Tibial artery (tissue), 4 donors: ENCODE measurements at regions not wholly inside any gene's neighbourhood (a gene's known extent, or its start where the extent isn't known, plus 50 kb on each side); places are given as distances from the start of the nearest gene placed in this dataset.

Experiments
- DNase-seq, 2 donors: peaks; one replicate each; pipeline ENCODE4 v3.0.0-alpha.2; 2019
- H3K27ac ChIP-seq, 2 donors: fragments of 200-600 bp; sonication (generic) in 1 of 2; 1 replicate in 1 of 2; 2 replicates in 1 of 2; pipeline ENCODE4 v1.5.1; 2018 to 2019; ENCODE audit warnings: mild to moderate bottlenecking in 1 of 2
- H3K27me3 ChIP-seq, 2 donors: fragments of 200-600 bp; sonication (generic) in 1 of 2; one replicate each; pipeline versions ENCODE4 v1.5.1 to v1.6.0; 2016 to 2019
- H3K36me3 ChIP-seq, 3 donors: fragments of 200-600 bp; sonication (generic) in 2 of 3; one replicate each; pipeline ENCODE4 v1.5.1; 2016 to 2019; ENCODE audit warnings: mild to moderate bottlenecking in 2 of 3
- H3K4me1 ChIP-seq, 4 donors: fragments of 200-600 bp; sonication (generic) in 2 of 4; 1 replicate in 3 of 4; 2 replicates in 1 of 4; pipeline ENCODE4 v1.5.1; 2016 to 2019
- H3K4me3 ChIP-seq, 2 donors: fragments of 200-600 bp; sonication (generic) in 1 of 2; 1 replicate in 1 of 2; 2 replicates in 1 of 2; pipeline ENCODE4 v1.5.1; 2018 to 2019; ENCODE audit warnings: mild to moderate bottlenecking in 2 of 2
- H3K9me3 ChIP-seq, 3 donors: fragments of 200-600 bp; sonication (generic) in 1 of 3; one replicate each; pipeline ENCODE4 v1.5.1; 2016 to 2019
- CTCF ChIP-seq, 2 experiments: fragments of 200-600 bp in 1 of 2; fragments of 450-650 bp in 1 of 2; IDR thresholded peaks; one replicate each; pipeline ENCODE4 v1.5.1; 2017 to 2019; ENCODE audit warnings: antibody characterized with exemption in 2 of 2, mild to moderate bottlenecking in 1 of 2, moderate library complexity in 1 of 2
- intact Hi-C: fragments of 100-400 bp; cut with DNase I; formaldehyde crosslinking; loops from one replicate; pipeline ENCODE4 v1.15.0; 2023; ENCODE audit warnings: low total_unique reads

DNA sequence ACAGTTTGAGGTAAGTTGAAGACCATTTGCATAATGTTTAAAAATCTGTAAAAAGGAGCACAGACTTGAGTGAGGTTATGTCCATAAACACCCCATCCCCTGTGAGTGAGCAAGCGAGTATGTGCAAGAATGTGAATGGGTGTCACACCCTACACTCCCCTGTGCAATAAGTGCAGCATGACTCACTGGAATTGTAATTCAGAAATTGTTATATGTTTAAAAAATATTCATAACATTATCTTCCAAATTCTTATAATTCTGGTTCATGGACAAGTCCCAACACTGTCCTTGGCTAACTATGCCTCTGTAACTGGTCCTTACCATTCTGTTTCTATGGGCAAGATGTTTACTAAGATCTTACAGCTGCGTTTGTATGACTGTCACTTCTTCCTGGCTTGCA is 207.8 kb upstream of the FAR2 start:
- TF ChIP-seq CTCF (IDR thresholded peaks at IDR 0.05), result no peak
- H3K4me3 ChIP-seq, result no peak overlapping the region
- no peaks in the 10 kb centered on the region for H3K9me3 ChIP-seq
- H3K4me1 ChIP-seq, result no peaks in the 10 kb centered on the region
- intact Hi-C loops, result no loop called here
- H3K27ac ChIP-seq, result no peak overlapping the region
- DNase-seq, result no peak
- no peaks in the 10 kb centered on the region for H3K36me3 ChIP-seq
- H3K27me3 ChIP-seq, result no peaks in the 10 kb centered on the region

DNA sequence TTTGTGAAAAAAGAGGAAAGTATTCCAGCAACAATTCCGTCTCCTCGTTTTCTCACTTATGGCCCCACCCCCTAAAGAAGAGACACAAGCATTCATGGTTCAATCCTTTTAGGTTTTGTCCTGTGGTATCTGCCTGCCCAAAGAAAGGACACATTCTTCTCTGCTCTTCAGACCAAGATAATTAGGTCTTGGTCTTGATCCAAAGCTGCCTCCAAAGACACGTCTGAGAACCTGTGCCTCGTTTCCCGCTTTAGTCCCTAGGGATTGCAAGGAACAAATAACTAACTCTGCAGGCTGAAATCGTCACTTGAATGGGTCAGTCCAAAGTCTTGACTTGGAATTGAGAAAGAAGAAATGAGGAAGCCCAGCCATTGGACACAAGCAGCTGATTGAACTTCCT is 202.7 kb upstream of the FAR2 start:
- Histone ChIP-seq H3K27me3 (no peaks in the 10 kb centered on the region), H3K4me3 (no peak overlapping the region), H3K9me3 (no peaks in the 10 kb centered on the region), H3K27ac (no peak overlapping the region), H3K4me1 (no peaks in the 10 kb centered on the region), H3K36me3 (no peaks in the 10 kb centered on the region)
- TF ChIP-seq CTCF (IDR thresholded peaks at IDR 0.05), result no peak
- DNase-seq, result no peak
- intact Hi-C loops, result no loop called here

GRCh38 chr12:28948685-28949084 is 200.4 kb upstream of the FAR2 start:
- Histone ChIP-seq H3K4me1 (no peaks in the 10 kb centered on the region), H3K4me3 (no peak overlapping the region), H3K27ac (no peak overlapping the region), H3K9me3 (no peaks in the 10 kb centered on the region), H3K36me3 (no peaks in the 10 kb centered on the region), H3K27me3 (no peaks in the 10 kb centered on the region)
- DNase-seq, result no peak
- intact Hi-C loops, result no loop called here
- TF ChIP-seq CTCF (IDR thresholded peaks at IDR 0.05), result no peak

DNA sequence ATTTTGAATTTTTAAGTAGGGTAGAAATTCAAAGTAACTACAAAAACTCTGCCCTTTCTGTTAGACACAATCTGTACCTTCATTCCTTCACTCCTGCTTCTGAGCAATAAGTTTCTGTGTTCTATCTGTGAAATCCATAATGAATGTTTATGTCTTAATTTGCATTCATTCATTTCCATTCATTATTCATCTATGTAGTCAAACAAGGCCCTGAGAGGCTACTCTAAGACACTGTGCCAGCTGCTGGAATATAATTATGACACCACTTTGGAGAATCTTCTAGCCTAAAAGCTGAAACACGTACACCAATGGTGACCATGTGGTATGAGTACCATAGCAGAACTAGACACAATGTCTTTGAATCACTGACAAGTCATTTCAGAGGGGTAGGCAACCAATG is 199.9 kb upstream of the FAR2 start:
- no peaks in the 10 kb centered on the region for H3K4me1 ChIP-seq

GRCh38 chr12:28950049-28950448 is 199.0 kb upstream of the FAR2 start:
- intact Hi-C loops, result no loop called here
- no peak for DNase-seq
- H3K36me3 ChIP-seq, result no peaks in the 10 kb centered on the region
- no peak overlapping the region for H3K27ac ChIP-seq
- H3K9me3 ChIP-seq, result no peaks in the 10 kb centered on the region
- TF ChIP-seq CTCF (IDR thresholded peaks at IDR 0.05), result no peak
- H3K27me3 ChIP-seq, result no peaks in the 10 kb centered on the region
- no peaks in the 10 kb centered on the region for H3K4me1 ChIP-seq
- no peak overlapping the region for H3K4me3 ChIP-seq

More for the DNA sequence above, 199.9 kb upstream of the FAR2 start:
- Histone ChIP-seq H3K27me3 (no peaks in the 10 kb centered on the region), H3K27ac (no peak overlapping the region), H3K9me3 (no peaks in the 10 kb centered on the region), H3K36me3 (no peaks in the 10 kb centered on the region), H3K4me3 (no peak overlapping the region)
- no peak for TF ChIP-seq CTCF (IDR thresholded peaks at IDR 0.05)
- intact Hi-C loops, result no loop called here
- no peak for DNase-seq

- DNase-seq, result no peak
- Histone ChIP-seq H3K4me1 (no peaks in the 10 kb centered on the region), H3K9me3 (no peaks in the 10 kb centered on the region), H3K27me3 (no peaks in the 10 kb centered on the region), H3K36me3 (no peaks in the 10 kb centered on the region), H3K27ac (no peak overlapping the region), H3K4me3 (no peak overlapping the region)
- intact Hi-C loops, result no loop called here
- TF ChIP-seq CTCF (IDR thresholded peaks at IDR 0.05), result no peak
Observed at GRCh38 chr12:28951935-28952334, 197.1 kb upstream of the FAR2 start.
